IgD-negative memory B cell (primary cell): ENCODE measurements at regions not wholly inside any gene's neighbourhood (a gene's known extent, or its start where the extent isn't known, plus 50 kb on each side); places are given as distances from the start of the nearest gene placed in this dataset.

Source experiments
- H3K27ac Mint-ChIP-seq, 3 donors: one replicate each; pipeline ENCODE4 v1.8.0; 2020 to 2022; ENCODE audit warnings: mild to moderate bottlenecking in 3 of 3, mixed read lengths in 3 of 3, moderate library complexity in 1 of 3
- H3K27me3 Mint-ChIP-seq: one replicate; pipeline ENCODE4 v1.8.0; 2021; ENCODE audit warnings: mixed read lengths
- H3K36me3 Mint-ChIP-seq: one replicate; pipeline ENCODE4 v1.8.0; 2020; ENCODE audit warnings: mild to moderate bottlenecking, mixed read lengths
- H3K4me1 Mint-ChIP-seq, 3 donors: one replicate each; pipeline ENCODE4 v1.8.0; 2020 to 2022; ENCODE audit warnings: mixed read lengths in 3 of 3, mild to moderate bottlenecking in 1 of 3
- H3K4me3 Mint-ChIP-seq, 4 donors: one replicate each; pipeline ENCODE4 v1.8.0; 2020 to 2022; ENCODE audit warnings: mild to moderate bottlenecking in 4 of 4, mixed read lengths in 4 of 4, moderate library complexity in 3 of 4
- H3K9me3 Mint-ChIP-seq, 3 donors: one replicate each; pipeline ENCODE4 v1.8.0; 2020 to 2021; ENCODE audit warnings: mixed read lengths in 3 of 3, mild to moderate bottlenecking in 1 of 3

- Mint-ChIP-seq H3K27me3 (peaks cover 5% of the 10 kb centered on the region), H3K9me3 (no peaks in the 10 kb centered on the region), H3K27ac (no peak overlapping the region), H3K4me3 (no peak overlapping the region), H3K36me3 (no peaks in the 10 kb centered on the region), H3K4me1 (no peaks in the 10 kb centered on the region)
Observed at GRCh38 chr6:125498606-125499005, 196.8 kb upstream of the HDDC2 start.

- H3K27me3 Mint-ChIP-seq = peaks cover 5% of the 10 kb centered on the region
- no peak overlapping the region for H3K4me3 Mint-ChIP-seq
- H3K4me1 Mint-ChIP-seq = no peaks in the 10 kb centered on the region
- H3K27ac Mint-ChIP-seq = no peak overlapping the region
- no peaks in the 10 kb centered on the region for H3K9me3 Mint-ChIP-seq
- H3K36me3 Mint-ChIP-seq = no peaks in the 10 kb centered on the region
Observed at GRCh38 chr6:125499535-125499934, 197.8 kb upstream of the HDDC2 start.

- Mint-ChIP-seq H3K27me3 (peaks cover 4% of the 10 kb centered on the region), H3K27ac (no peak overlapping the region), H3K36me3 (no peaks in the 10 kb centered on the region), H3K4me1 (peaks cover 0 to 3% (median 0%) of the 10 kb centered on the region in 3 donors), H3K4me3 (no peak overlapping the region), H3K9me3 (no peaks in the 10 kb centered on the region)
Observed at GRCh38 chr6:125503181-125503580, 201.4 kb upstream of the HDDC2 start.

GRCh38 chr6:125507987-125508655 lies 206.4 kb upstream of the HDDC2 start:
- Mint-ChIP-seq H3K9me3 (no peaks in the 10 kb centered on the region), H3K27me3 (no peaks in the 10 kb centered on the region), H3K4me1 (peaks cover 0 to 3% (median 0%) of the 10 kb centered on the region in 3 donors), H3K27ac (no peak overlapping the region), H3K36me3 (peaks cover 1% of the 10 kb centered on the region), H3K4me3 (no peak overlapping the region)

- Mint-ChIP-seq H3K27ac (no peak overlapping the region), H3K27me3 (no peaks in the 10 kb centered on the region), H3K4me1 (peaks cover 0 to 3% (median 0%) of the 10 kb centered on the region in 3 donors), H3K9me3 (peaks cover 0 to under 1% (median 0%) of the 10 kb centered on the region in 3 donors), H3K4me3 (no peak overlapping the region), H3K36me3 (peaks cover 1% of the 10 kb centered on the region)
Observed at GRCh38 chr6:125508793-125509192, 207.0 kb upstream of the HDDC2 start.

GRCh38 chr6:125509477-125509876 lies 207.7 kb upstream of the HDDC2 start:
- H3K27me3 Mint-ChIP-seq = no peaks in the 10 kb centered on the region
- H3K4me1 Mint-ChIP-seq = peaks cover 0 to 3% (median 0%) of the 10 kb centered on the region in 3 donors
- H3K4me3 Mint-ChIP-seq = no peak overlapping the region
- peaks cover 0 to 5% (median 1%) of the 10 kb centered on the region in 3 donors for H3K9me3 Mint-ChIP-seq
- H3K36me3 Mint-ChIP-seq = peaks cover 1% of the 10 kb centered on the region
- H3K27ac Mint-ChIP-seq = no peak overlapping the region

GRCh38 chr6:125510405-125510804 lies 208.6 kb upstream of the HDDC2 start:
- Mint-ChIP-seq H3K4me1 (peaks cover 0 to 3% (median 0%) of the 10 kb centered on the region in 3 donors), H3K9me3 (peaks cover 0 to 5% (median 5%) of the 10 kb centered on the region in 3 donors), H3K27ac (no peak overlapping the region), H3K4me3 (no peak overlapping the region), H3K27me3 (no peaks in the 10 kb centered on the region), H3K36me3 (peaks cover 1% of the 10 kb centered on the region)

GRCh38 chr6:125511809-125512396 lies 210.1 kb upstream of the HDDC2 start:
- Mint-ChIP-seq H3K27ac (no peak overlapping the region), H3K36me3 (peaks cover 1% of the 10 kb centered on the region), H3K27me3 (no peaks in the 10 kb centered on the region), H3K4me3 (no peak overlapping the region), H3K9me3 (peaks cover 0 to 13% (median 7%) of the 10 kb centered on the region in 3 donors), H3K4me1 (peaks cover 0 to 3% (median 0%) of the 10 kb centered on the region in 3 donors)

GRCh38 chr6:125512621-125513020 lies 210.9 kb upstream of the HDDC2 start:
- Mint-ChIP-seq H3K4me1 (peaks cover 0 to 3% (median 0%) of the 10 kb centered on the region in 3 donors), H3K4me3 (no peak overlapping the region), H3K27me3 (no peaks in the 10 kb centered on the region), H3K9me3 (peaks cover 0 to 16% (median 7%) of the 10 kb centered on the region in 3 donors), H3K27ac (no peak overlapping the region), H3K36me3 (peaks cover 1% of the 10 kb centered on the region)

GRCh38 chr6:125513978-125514377 lies 212.2 kb upstream of the HDDC2 start:
- Mint-ChIP-seq H3K4me1 (no peaks in the 10 kb centered on the region), H3K9me3 (peaks cover 0 to 17% (median 7%) of the 10 kb centered on the region in 3 donors), H3K27me3 (no peaks in the 10 kb centered on the region), H3K36me3 (peaks cover 1% of the 10 kb centered on the region), H3K4me3 (no peak overlapping the region), H3K27ac (no peak overlapping the region)

- Mint-ChIP-seq H3K36me3 (peaks cover 1% of the 10 kb centered on the region), H3K9me3 (peaks cover 0 to 19% (median 7%) of the 10 kb centered on the region in 3 donors), H3K4me3 (no peak overlapping the region), H3K4me1 (no peaks in the 10 kb centered on the region), H3K27me3 (peaks cover 2% of the 10 kb centered on the region), H3K27ac (no peak overlapping the region)
Observed at GRCh38 chr6:125516644-125517043, 214.9 kb upstream of the HDDC2 start.

- no peak overlapping the region for H3K4me3 Mint-ChIP-seq
- H3K27me3 Mint-ChIP-seq = peaks cover 2% of the 10 kb centered on the region
- H3K36me3 Mint-ChIP-seq = no peaks in the 10 kb centered on the region
- peak overlapping the region in 1 of 3 donors; percentile 84 for H3K27ac Mint-ChIP-seq
- no peaks in the 10 kb centered on the region for H3K4me1 Mint-ChIP-seq
- H3K9me3 Mint-ChIP-seq = peaks cover 0 to 19% (median 2%) of the 10 kb centered on the region in 3 donors
Observed at GRCh38 chr6:125519367-125519766, 217.6 kb upstream of the HDDC2 start.

- Mint-ChIP-seq H3K4me1 (no peaks in the 10 kb centered on the region), H3K9me3 (peaks cover 0 to 2% (median 0%) of the 10 kb centered on the region in 3 donors), H3K36me3 (no peaks in the 10 kb centered on the region), H3K27me3 (peaks cover 6% of the 10 kb centered on the region), H3K27ac (no peak overlapping the region), H3K4me3 (no peak overlapping the region)
Observed at GRCh38 chr6:125524356-125524755, 222.6 kb upstream of the HDDC2 start.

GRCh38 chr6:125526007-125526720 lies 223.3 kb upstream of the HEY2 start:
- no peaks in the 10 kb centered on the region for H3K4me1 Mint-ChIP-seq
- peaks cover 7% of the 10 kb centered on the region for H3K27me3 Mint-ChIP-seq
- H3K9me3 Mint-ChIP-seq = peaks cover 0 to 2% (median 0%) of the 10 kb centered on the region in 3 donors
- H3K27ac Mint-ChIP-seq = no peak overlapping the region
- H3K36me3 Mint-ChIP-seq = no peaks in the 10 kb centered on the region
- no peak overlapping the region for H3K4me3 Mint-ChIP-seq

- Mint-ChIP-seq H3K36me3 (no peaks in the 10 kb centered on the region), H3K9me3 (peaks cover 0 to 2% (median 0%) of the 10 kb centered on the region in 3 donors), H3K27me3 (peaks cover 11% of the 10 kb centered on the region), H3K27ac (no peak overlapping the region), H3K4me1 (no peaks in the 10 kb centered on the region), H3K4me3 (no peak overlapping the region)
Observed at GRCh38 chr6:125528621-125529041, 220.8 kb upstream of the HEY2 start.
